KMS-11 (cell line): ENCODE measurements at regions not wholly inside any gene's neighbourhood (a gene's known extent, or its start where the extent isn't known, plus 50 kb on each side); places are given as distances from the start of the nearest gene placed in this dataset.

Source experiments
- H2AFZ ChIP-seq: fragments of 200-600 bp; sonication (generic); 2 replicates; pipeline ENCODE4 v1.6.1; 2016; ENCODE audit warnings: antibody characterized with exemption, mixed run types, low read depth
- H3K27ac ChIP-seq: fragments of 200-600 bp; sonication (generic); 2 replicates; pipeline ENCODE4 v1.6.1; 2016; ENCODE audit warnings: mild to moderate bottlenecking, mixed run types
- H3K27me3 ChIP-seq: fragments of 200-600 bp; sonication (generic); 2 replicates; pipeline ENCODE4 v1.6.1; 2017; ENCODE audit warnings: mild to moderate bottlenecking, low read depth, mixed run types, moderate library complexity; ENCODE audit not compliant: insufficient read depth
- H3K36me3 ChIP-seq: fragments of 200-600 bp; sonication (generic); 2 replicates; pipeline ENCODE4 v1.6.1; 2017; ENCODE audit warnings: mild to moderate bottlenecking, mixed run types; ENCODE audit not compliant: insufficient read depth
- H3K4me1 ChIP-seq: fragments of 200-600 bp; sonication (generic); 2 replicates; pipeline ENCODE4 v1.6.1; 2016; ENCODE audit warnings: mild to moderate bottlenecking, low read depth, mixed run types; ENCODE audit not compliant: poor library complexity, severe bottlenecking
- H3K4me2 ChIP-seq: fragments of 200-600 bp; sonication (generic); 2 replicates; pipeline ENCODE4 v1.7.0; 2016; ENCODE audit warnings: mild to moderate bottlenecking, mixed run types
- H3K4me3 ChIP-seq: fragments of 200-600 bp; sonication (generic); IDR thresholded peaks from 2 replicates; pipeline ENCODE4 v1.6.1; 2017; ENCODE audit warnings: low read depth, low read length, mixed read lengths; ENCODE audit not compliant: insufficient read depth
- H3K79me2 ChIP-seq: fragments of 200-600 bp; sonication (generic); 2 replicates; pipeline ENCODE4 v1.6.1; 2016; ENCODE audit warnings: low read depth, mixed run types; ENCODE audit not compliant: insufficient read depth
- H3K9ac ChIP-seq: fragments of 200-600 bp; sonication (generic); 2 replicates; pipeline ENCODE4 v1.6.1; 2016; ENCODE audit warnings: mild to moderate bottlenecking, mixed run types
- H4K20me1 ChIP-seq: fragments of 200-600 bp; sonication (generic); 2 replicates; pipeline ENCODE4 v1.6.1; 2016; ENCODE audit warnings: mild to moderate bottlenecking, mixed run types; ENCODE audit not compliant: insufficient read depth
- TF ChIP-seq, protein P1 (sequence below): fragments of 200-600 bp; sonication (generic); conservative IDR thresholded peaks from 2 replicates; pipeline ENCODE4 v1.6.1; 2017; ENCODE audit warnings: low read depth, mild to moderate bottlenecking, antibody characterized with exemption, low read length, moderate library complexity, mixed read lengths

DNA sequence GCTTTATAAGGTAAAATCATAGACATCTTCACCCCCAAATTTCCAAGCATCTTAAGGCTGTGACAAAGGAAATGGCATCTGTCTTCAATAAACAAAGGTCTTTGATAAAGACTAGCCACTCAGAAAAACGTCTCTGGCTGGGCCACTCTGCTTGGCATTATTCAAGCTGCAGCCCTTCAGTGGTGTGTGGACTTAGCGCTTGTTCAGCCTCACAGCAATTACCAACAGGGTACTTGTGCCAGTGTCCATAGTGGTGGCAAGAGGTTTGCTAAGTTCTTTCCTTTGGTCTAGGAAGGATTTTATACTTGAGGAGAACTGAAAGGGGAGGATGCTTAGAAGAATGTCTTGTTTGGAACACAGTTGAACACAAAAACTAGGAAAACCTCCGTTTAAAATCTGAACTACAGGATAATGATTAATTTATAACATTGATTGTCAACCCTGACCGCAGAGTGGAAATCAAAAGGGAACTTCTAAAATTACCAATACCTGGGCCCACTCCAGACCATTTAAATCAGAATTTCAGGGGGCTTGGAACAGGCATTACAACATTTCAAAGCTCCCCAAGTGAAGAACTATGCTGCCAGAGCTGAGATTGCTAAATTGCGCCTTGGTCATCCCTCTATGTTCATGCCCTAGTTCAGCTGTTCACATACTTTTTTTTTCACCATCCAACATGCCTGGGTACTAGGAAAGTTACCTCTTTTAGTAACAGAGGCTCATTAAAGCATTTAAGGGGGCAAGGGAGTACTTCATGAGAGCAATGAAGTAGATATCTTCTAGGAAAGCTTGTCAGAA, 378.5 kb downstream of the FRK start:
- no peak overlapping the region for H3K4me2 ChIP-seq
- TF ChIP-seq, protein P1, sequence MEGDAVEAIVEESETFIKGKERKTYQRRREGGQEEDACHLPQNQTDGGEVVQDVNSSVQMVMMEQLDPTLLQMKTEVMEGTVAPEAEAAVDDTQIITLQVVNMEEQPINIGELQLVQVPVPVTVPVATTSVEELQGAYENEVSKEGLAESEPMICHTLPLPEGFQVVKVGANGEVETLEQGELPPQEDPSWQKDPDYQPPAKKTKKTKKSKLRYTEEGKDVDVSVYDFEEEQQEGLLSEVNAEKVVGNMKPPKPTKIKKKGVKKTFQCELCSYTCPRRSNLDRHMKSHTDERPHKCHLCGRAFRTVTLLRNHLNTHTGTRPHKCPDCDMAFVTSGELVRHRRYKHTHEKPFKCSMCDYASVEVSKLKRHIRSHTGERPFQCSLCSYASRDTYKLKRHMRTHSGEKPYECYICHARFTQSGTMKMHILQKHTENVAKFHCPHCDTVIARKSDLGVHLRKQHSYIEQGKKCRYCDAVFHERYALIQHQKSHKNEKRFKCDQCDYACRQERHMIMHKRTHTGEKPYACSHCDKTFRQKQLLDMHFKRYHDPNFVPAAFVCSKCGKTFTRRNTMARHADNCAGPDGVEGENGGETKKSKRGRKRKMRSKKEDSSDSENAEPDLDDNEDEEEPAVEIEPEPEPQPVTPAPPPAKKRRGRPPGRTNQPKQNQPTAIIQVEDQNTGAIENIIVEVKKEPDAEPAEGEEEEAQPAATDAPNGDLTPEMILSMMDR: no peak
- H3K27me3 ChIP-seq: no peaks in the 10 kb centered on the region
- H4K20me1 ChIP-seq: no peaks in the 10 kb centered on the region
- no peaks in the 10 kb centered on the region for H3K79me2 ChIP-seq
- H3K9ac ChIP-seq: no peak overlapping the region
- H3K4me3 ChIP-seq: no peak overlapping the region
- no peak overlapping the region for H3K27ac ChIP-seq
- H2AFZ ChIP-seq: no peak overlapping the region
- no peaks in the 10 kb centered on the region for H3K4me1 ChIP-seq
- H3K36me3 ChIP-seq: no peaks in the 10 kb centered on the region

DNA sequence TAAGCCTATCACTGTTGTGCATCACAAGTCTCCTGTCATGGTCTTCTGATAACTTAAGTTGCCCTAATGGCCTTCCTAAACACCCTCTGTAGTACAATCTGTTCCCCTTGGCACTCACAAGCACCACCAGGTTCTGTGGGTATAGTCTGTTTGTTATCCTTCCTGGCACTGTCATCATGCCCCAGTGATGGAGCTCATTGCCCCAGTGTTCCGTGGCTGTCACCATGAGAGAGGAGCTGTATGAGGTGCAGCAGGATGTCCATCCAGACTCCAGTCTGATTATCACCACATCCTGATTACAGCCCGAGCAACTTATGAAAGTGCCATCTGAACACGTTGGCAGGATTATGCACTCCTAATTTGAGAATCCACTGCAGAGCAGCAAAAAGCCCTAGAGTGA, 380.1 kb downstream of the FRK start:
- H3K4me3 ChIP-seq: no peak overlapping the region
- H3K36me3 ChIP-seq: no peaks in the 10 kb centered on the region
- no peaks in the 10 kb centered on the region for H4K20me1 ChIP-seq
- H3K79me2 ChIP-seq: no peaks in the 10 kb centered on the region
- no peaks in the 10 kb centered on the region for H3K4me1 ChIP-seq
- TF ChIP-seq, protein P1: no peak
- no peaks in the 10 kb centered on the region for H3K27me3 ChIP-seq
- H2AFZ ChIP-seq: no peak overlapping the region
- H3K9ac ChIP-seq: no peak overlapping the region
- no peak overlapping the region for H3K4me2 ChIP-seq
- no peak overlapping the region for H3K27ac ChIP-seq

DNA sequence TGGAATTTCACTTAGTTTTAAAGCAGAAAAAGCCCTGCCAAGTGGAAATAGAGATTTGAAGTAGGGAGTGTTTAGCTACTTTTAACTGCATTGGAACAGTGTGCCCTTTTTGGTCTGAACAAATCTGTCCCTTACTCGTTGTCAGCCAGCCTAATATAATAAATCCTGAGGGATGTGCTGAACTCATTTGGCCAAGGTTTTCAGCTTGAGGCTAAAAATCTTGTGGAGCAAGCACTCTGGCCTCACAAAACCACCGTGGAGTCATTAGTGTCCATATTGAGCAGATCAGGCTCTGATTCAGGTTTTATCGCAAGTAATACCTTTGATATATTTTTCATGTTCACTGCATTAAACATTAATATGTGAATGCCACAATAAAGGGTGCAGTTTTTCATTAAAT, 383.5 kb downstream of the FRK start:
- TF ChIP-seq, protein P1: no peak
- Histone ChIP-seq H3K79me2 (no peaks in the 10 kb centered on the region), H3K9ac (no peak overlapping the region), H3K4me2 (no peak overlapping the region), H3K27me3 (no peaks in the 10 kb centered on the region), H3K27ac (no peak overlapping the region), H3K4me3 (no peak overlapping the region), H3K4me1 (no peaks in the 10 kb centered on the region), H4K20me1 (no peaks in the 10 kb centered on the region), H2AFZ (no peak overlapping the region), H3K36me3 (no peaks in the 10 kb centered on the region)

DNA sequence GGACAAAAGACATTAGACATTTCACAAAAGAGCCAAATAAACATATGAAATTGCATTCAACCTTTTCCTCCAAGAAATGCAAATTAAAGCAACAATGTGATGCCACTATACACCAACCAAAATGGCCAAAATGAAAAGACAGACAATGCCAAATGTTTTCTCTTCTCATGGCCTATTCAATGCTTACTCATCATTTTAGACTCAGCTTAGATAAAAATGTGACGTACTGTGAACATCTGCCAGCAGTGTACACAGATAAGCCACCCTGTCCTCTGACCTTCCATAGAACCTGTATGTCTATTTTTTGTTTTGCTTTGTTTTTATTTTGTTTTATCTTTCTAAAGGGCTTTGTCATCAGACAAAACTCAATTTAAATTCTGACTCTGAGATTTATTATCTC, 385.2 kb downstream of the FRK start:
- Histone ChIP-seq H3K27ac (no peak overlapping the region), H3K36me3 (no peaks in the 10 kb centered on the region), H3K79me2 (no peaks in the 10 kb centered on the region), H3K4me3 (no peak overlapping the region), H4K20me1 (no peaks in the 10 kb centered on the region), H3K27me3 (no peaks in the 10 kb centered on the region), H3K9ac (no peak overlapping the region), H2AFZ (no peak overlapping the region), H3K4me2 (no peak overlapping the region), H3K4me1 (no peaks in the 10 kb centered on the region)
- TF ChIP-seq, protein P1: no peak
